Heart right ventricle (tissue), 16 donors: ENCODE measurements at regions not wholly inside any gene's neighbourhood (a gene's known extent, or its start where the extent isn't known, plus 50 kb on each side); places are given as distances from the start of the nearest gene placed in this dataset.
"Not testable (repeated sequence)": the region's sequence is repeated elsewhere in the genome, so short reads cannot be mapped to it uniquely, and the experiment has no call there.

Source experiments
- ATAC-seq, 8 donors: fragments of 200-7000 bp; cut with Tn5 transposase; one replicate each; pipeline ENCODE4 v1.9.1; 2020; ENCODE audit warnings: mild to moderate bottlenecking in 8 of 8, moderate library complexity in 8 of 8, moderate number of reproducible peaks in 1 of 8
- DNase-seq, 2 donors: peaks; one replicate each; pipeline ENCODE4 v3.0.0-alpha.2; 2020
- H3K27ac ChIP-seq, 10 donors: fragments of 200-600 bp; sonication (generic) in 2 of 10; one replicate each; pipeline versions ENCODE4 v1.5.0 to v1.8.0; 2020 to 2022; ENCODE audit warnings: mild to moderate bottlenecking in 3 of 10
- H3K27me3 ChIP-seq, 7 donors: fragments of 200-600 bp; one replicate each; pipeline ENCODE4 v1.8.0; 2021 to 2022; ENCODE audit warnings: mild to moderate bottlenecking in 2 of 7
- H3K36me3 ChIP-seq, 9 donors: fragments of 200-600 bp; sonication (generic) in 1 of 9; one replicate each; pipeline versions ENCODE4 v1.5.0 to v1.8.0; 2020 to 2022; ENCODE audit warnings: mild to moderate bottlenecking in 2 of 9
- H3K4me1 ChIP-seq, 9 donors: fragments of 200-600 bp; sonication (generic) in 1 of 9; one replicate each; pipeline versions ENCODE4 v1.5.0 to v1.8.0; 2020 to 2022; ENCODE audit warnings: mild to moderate bottlenecking in 4 of 9
- H3K4me3 ChIP-seq, 10 donors: fragments of 200-600 bp; sonication (generic) in 2 of 10; one replicate each; pipeline versions ENCODE4 v1.5.0 to v1.8.0; 2020 to 2022; ENCODE audit warnings: mild to moderate bottlenecking in 7 of 10, moderate library complexity in 2 of 10
- H3K9me3 ChIP-seq, 11 donors: fragments of 200-600 bp in 10 of 11; sonication (generic) in 2 of 11; one replicate each; pipeline versions ENCODE4 v1.5.0 to v1.8.0; 2013 to 2022; ENCODE audit warnings: mild to moderate bottlenecking in 2 of 11, control low read depth in 1 of 11, moderate library complexity in 1 of 11
- WGBS, 2 donors: extraction: QIAGEN DNeasy Blood & Tissue Kit; methylation state at CpG; one replicate each; pipeline ENCODE4 v1.1.7; 2013; ENCODE audit warnings: inconsistent platforms in 1 of 2; 5-methylcytosine and 5-hydroxymethylcytosine counted together
- intact Hi-C, 10 donors: fragments of 100-400 bp; cut with DNase I; formaldehyde crosslinking; loops; one replicate each; pipeline versions ENCODE4 v1.11.1 to v1.14.2; 2022
- donor health status: Arrhythmogenic right ventricular cardiomyopathy.
- donor health status: ischemic (EF 13 %, LVEDD 7.1; RV severe dilation, severe dysfunction).
- donor health status: healthy with polysubstance abuse.
- donor health status: DM: no; HTN: yes; CAD: no.
- donor health status: DM: no; HTN: no; CAD: no.
- donor health status: ischemic (EF 25% LVEDD 6.9; RV normal size, moderate dysfunction).
- donor health status: ischemic (EF 25% LVEDD 5.7; RV mildly dilated, moderate dysfunction).
- donor health status: healthy.
- donor health status: DM: yes; HTN: yes; CAD: no.
- donor health status: Ischemic cardiomyopathy.
- donor health status: ischemic (EF 35%, LVEDD 5.7; RV mildly dilated, moderate dysfunction).
- donor health status: nonischemic (EF 11% LVEDD 7.7; RV severe dilation, severe dysfunction).
- donor health status: DM: yes; HTN: yes; CAD: no.
- donor health status: PGD.
- donor health status: ischemic (EF 29% LVEDD 5.4; RV normal size, mild dysfunction).
- donor health status: nonischemic (EF 23%, LVEDD 6.1; RV moderate dilation, normal function).

GRCh38 chr1:145482214-145482860 lies 56.9 kb upstream of the NBPF20 start:
- ATAC-seq, H3K36me3 ChIP-seq, H3K4me1 ChIP-seq, DNase-seq, H3K4me3 ChIP-seq, intact Hi-C loops, H3K9me3 ChIP-seq, H3K27ac ChIP-seq: not testable (repeated sequence)
- 34 to 37% methylated on average over 7 of the region's 8 CpGs for WGBS, 2 donors
- peaks cover 0 to 24% (median 12%) of the 10 kb centered on the region in 7 donors for H3K27me3 ChIP-seq

DNA sequence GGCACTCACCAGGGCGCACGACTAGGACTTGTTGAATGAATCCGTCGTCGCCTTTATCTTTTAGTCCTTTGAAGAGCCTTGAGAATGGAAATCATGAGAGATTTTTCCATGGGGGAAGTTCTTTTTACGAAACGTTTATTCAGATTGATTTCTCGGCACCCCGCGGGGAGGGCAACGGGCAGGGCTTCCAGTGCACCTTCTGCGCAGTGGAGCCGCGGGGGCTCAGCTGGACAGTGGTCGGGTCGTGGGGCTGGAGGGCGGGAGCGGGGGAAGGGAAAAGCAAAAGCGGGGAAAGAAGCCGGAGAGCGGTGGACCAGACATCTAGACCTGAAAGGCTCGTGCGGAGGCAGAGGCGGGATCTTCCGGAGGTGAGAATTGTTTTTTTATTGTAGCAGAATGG lies 50.6 kb upstream of the NBPF20 start:
- H3K4me1 ChIP-seq, H3K27ac ChIP-seq, DNase-seq, H3K36me3 ChIP-seq, H3K9me3 ChIP-seq, ATAC-seq, intact Hi-C loops: not testable (repeated sequence)
- Histone ChIP-seq H3K27me3 (peaks cover 0 to 28% (median 16%) of the 10 kb centered on the region in 7 donors), H3K4me3 (peak overlapping the region in 5 of 10 donors; percentile 12 to 24 (median 15))
- 2 to 3% methylated on average over 23 to 25 of the region's 25 CpGs for WGBS, 2 donors

GRCh38 chr1:145475369-145475915 lies 50.0 kb upstream of the NBPF20 start:
- H3K4me3 ChIP-seq = peak overlapping the region in 5 of 10 donors; percentile 12 to 24 (median 15)

More at GRCh38 chr1:145475369-145475915, 50.0 kb upstream of the NBPF20 start:
- H3K27me3 ChIP-seq = peaks cover 0 to 28% (median 16%) of the 10 kb centered on the region in 7 donors
- H3K36me3 ChIP-seq, H3K27ac ChIP-seq, ATAC-seq, DNase-seq, H3K9me3 ChIP-seq, H3K4me1 ChIP-seq, intact Hi-C loops: not testable (repeated sequence)
- 5 to 6% methylated on average over 30 to 36 of the region's 41 CpGs for WGBS, 2 donors
